AG09319 (cell line): ENCODE measurements at regions not wholly inside any gene's neighbourhood (a gene's known extent, or its start where the extent isn't known, plus 50 kb on each side); places are given as distances from the start of the nearest gene placed in this dataset.
A peak's percentile ranks its signal among the peaks of the same experiment; 100 is the strongest.

Source experiments
- DNase-seq: peaks from one replicate; pipeline ENCODE4 v3.0.0-alpha.2; 2010; ENCODE audit warnings: low read depth; ENCODE audit errors: extremely low read depth
- TF ChIP-seq, protein P1 (sequence below): IDR thresholded peaks from 2 replicates; pipeline ENCODE4 v1.5.1; 2011; ENCODE audit warnings: low read depth, mild to moderate bottlenecking, inconsistent platforms, low read length, moderate library complexity

DNA sequence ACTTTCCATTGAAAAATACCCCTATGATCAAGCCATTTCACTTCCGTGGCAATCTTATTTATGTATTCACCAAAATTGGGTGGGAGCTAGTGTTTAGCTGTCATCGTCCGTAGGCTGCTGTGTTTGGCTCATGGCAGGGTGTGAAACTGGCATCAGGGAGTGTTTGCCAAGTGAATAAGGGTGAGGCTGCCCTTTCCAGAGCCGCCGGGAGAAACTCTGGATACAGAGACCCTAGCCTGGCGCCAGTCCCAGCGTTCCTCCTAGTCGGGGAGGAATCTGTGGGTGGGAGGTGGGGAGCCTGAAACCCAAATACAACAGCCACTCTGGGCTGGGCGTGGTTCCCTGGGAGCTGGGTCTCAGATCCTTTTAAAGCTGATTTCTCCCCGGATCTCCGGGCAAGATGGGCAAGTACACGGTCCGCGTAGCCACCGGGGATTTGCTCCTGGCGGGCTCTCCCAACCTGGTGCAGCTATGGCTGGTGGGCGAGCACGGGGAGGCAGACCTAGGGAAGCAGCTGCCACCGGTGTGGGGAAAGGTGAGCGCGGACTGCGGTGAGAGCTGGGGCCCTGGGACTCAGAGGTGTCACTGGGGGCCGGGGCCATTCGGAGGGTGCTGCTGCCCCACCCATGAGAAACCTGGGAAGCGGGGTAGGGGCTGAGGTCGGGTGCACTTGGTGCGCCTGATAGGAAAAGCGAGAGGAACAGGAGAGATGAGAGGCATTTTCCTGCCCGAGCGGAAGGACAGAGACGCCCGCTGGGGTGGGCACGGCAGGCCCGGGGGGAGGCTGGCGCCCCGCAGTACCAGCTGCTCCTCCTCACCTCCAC is 62.1 kb upstream of the TEKT1 start:
- TF ChIP-seq, protein P1, sequence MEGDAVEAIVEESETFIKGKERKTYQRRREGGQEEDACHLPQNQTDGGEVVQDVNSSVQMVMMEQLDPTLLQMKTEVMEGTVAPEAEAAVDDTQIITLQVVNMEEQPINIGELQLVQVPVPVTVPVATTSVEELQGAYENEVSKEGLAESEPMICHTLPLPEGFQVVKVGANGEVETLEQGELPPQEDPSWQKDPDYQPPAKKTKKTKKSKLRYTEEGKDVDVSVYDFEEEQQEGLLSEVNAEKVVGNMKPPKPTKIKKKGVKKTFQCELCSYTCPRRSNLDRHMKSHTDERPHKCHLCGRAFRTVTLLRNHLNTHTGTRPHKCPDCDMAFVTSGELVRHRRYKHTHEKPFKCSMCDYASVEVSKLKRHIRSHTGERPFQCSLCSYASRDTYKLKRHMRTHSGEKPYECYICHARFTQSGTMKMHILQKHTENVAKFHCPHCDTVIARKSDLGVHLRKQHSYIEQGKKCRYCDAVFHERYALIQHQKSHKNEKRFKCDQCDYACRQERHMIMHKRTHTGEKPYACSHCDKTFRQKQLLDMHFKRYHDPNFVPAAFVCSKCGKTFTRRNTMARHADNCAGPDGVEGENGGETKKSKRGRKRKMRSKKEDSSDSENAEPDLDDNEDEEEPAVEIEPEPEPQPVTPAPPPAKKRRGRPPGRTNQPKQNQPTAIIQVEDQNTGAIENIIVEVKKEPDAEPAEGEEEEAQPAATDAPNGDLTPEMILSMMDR, result no peak
- DNase-seq, result no peak

DNA sequence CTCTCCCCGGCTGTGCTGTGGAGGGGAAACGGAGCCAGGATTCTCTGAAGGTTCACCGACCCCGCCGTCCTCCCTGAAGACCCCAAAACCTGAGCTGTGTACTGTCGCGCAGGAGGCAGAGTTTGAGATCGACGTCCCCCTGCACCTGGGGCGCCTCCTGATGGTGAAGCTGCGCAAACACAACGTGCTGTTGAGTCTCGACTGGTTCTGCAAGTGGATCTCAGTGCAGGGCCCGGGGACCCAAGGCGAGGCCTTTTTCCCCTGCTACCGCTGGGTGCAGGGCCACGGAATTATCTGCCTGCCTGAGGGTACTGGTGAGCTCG is 62.6 kb upstream of the TEKT1 start:
- DNase-seq, result no peak
- TF ChIP-seq, protein P1, result peak; percentile 36

DNA sequence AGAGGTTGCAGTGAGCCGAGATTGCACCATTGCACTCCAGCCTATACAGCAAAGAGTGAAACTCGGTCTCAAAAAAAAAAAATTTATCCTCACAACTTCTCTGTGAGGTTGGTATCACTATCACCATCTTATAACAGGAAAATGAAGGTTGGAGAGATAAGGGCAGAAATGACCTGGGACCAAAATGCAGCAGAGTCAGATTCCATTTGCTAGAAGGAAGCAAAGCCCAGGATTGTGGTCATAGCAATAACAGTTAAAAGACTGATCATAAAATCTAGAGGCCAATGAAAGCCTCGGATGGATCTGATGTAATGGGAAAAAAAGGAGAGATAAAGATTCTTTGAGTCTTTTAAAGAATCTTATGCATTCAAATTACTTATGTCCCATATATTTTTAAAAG is 69.6 kb upstream of the TEKT1 start:
- TF ChIP-seq, protein P1, result no peak
- DNase-seq, result no peak

DNA sequence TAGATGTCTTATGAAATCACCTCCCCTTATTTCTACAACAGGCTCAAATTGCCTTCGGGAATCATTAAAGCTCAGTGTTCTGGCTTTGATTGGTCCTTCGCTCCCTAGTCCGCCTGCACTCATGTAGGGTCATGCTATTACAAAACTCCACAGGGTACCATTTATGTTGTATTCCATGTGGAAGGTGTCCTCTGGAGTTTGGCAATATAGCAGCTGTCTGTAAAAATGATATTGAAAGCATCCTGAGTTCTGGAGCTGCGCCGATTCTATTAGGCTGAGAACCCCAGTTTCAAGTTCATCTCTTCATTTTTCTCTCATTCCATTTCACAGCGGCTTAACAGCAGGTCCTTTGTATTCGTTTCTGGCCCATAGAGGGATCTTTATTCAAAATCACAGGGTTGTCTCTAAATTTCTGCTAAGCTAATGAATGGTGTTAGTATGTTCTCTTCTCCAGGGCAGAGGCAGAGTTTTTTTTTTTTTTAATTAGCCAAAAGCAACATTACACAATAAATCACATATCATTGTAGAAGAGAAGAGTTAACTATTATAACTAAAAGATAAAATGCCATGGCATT is 71.9 kb upstream of the TEKT1 start:
- no peak for DNase-seq
- TF ChIP-seq, protein P1, result no peak

DNA sequence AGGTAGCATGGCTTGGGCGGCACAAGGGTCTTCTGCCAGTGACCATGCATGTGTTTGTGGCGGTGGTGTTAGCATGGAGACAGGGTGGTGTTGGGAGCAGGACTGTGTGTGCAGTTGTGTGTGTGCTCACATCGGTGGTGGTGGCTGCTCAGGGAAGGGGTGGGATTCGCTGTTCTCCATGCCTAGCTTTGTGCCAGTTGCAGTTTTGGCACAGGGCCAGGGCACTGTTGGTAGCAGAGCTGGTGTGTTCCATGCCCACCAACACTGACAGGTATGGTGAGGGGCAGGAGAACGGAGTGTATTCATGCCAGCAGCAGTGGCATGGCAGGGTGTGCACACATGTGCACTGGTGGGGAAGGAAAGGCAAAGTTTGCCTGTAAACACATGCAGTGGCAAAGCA is 77.3 kb upstream of the TEKT1 start:
- DNase-seq, result no peak
- TF ChIP-seq, protein P1, result no peak

DNA sequence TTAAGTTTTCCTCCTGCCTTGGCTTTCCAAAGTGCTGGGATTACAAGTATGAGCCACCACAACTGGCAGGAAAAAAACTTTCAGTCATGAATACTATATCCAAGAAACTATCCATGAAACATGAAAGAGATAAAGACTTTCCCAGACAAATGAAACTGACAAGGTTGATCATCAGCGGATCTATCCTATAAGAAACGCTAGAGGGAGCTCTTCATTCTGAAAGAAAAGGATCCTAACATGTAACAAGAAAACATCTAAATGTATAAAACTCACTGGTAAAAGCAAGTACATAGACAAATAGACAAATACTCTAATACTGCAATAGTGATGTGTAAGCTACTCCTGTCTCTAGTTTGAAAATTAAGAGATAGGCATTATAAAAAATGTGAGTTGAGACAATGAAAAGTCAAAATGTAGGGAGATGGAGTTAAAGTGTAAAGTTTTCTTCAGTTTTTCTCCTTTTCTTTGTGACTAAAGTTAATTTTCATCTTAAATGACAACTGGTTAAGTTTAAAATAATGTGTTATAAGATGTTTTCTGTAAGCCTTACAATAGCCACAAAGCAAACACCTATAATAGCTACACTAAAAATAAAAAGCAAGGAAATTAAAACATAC is 79.6 kb upstream of the TEKT1 start:
- DNase-seq, result no peak
- TF ChIP-seq, protein P1, result peak; percentile 67
